ENCODE measurements at regions not wholly inside any gene's neighbourhood (a gene's known extent, or its start where the extent isn't known, plus 50 kb on each side); places are given as distances from the start of the nearest gene placed in this dataset.

GRCh38 chr13:65595916-65596315, 1634.2 kb downstream of the PCDH9 start:
- no peak for DNase-seq (ENCODE audit: extremely low spot score)
- ChIA-PET CTCF (interaction anchor here (1.1 kb wide), 1 partner anchor 30 kb away, joined by 3 read pairs; no protein-coding TSS in a partner anchor), POLR2A (no interaction called here)
- TF ChIP-seq CTCF (IDR thresholded peaks at IDR 0.05; ENCODE audit: control extremely low read depth, extremely low read depth, low read depth, missing control alignments), result no peak

GRCh38 chr13:65594298-65594781, 1635.8 kb downstream of the PCDH9 start:
- POLR2A ChIA-PET, result no interaction called here
- CTCF ChIA-PET, result interaction anchor here (1.0 kb wide), 1 partner anchor 12 kb away, joined by 3 read pairs; no protein-coding TSS in a partner anchor
- no peak for DNase-seq (ENCODE audit: extremely low spot score)
- no peak for TF ChIP-seq CTCF (IDR thresholded peaks at IDR 0.05; ENCODE audit: control extremely low read depth, extremely low read depth, low read depth, missing control alignments)

GRCh38 chr13:65593298-65593874, 1636.8 kb downstream of the PCDH9 start:
- DNase-seq (ENCODE audit: extremely low spot score), result no peak
- TF ChIP-seq CTCF (IDR thresholded peaks at IDR 0.05; ENCODE audit: control extremely low read depth, extremely low read depth, low read depth, missing control alignments), result no peak
- POLR2A ChIA-PET, result no interaction called here
- CTCF ChIA-PET, result interaction anchor here (1.2 to 1.6 kb wide), 2 partner anchors 8 to 36 kb away, joined by 3 to 4 read pairs; no protein-coding TSS in a partner anchor

GRCh38 chr13:65592731-65593130, 1637.4 kb downstream of the PCDH9 start:
- DNase-seq (ENCODE audit: extremely low spot score), result no peak
- no peak for TF ChIP-seq CTCF (IDR thresholded peaks at IDR 0.05; ENCODE audit: control extremely low read depth, extremely low read depth, low read depth, missing control alignments)
- POLR2A ChIA-PET, result no interaction called here
- CTCF ChIA-PET, result interaction anchor here (1.2 to 1.6 kb wide), 2 partner anchors 8 to 35 kb away, joined by 3 to 4 read pairs; no protein-coding TSS in a partner anchor

GRCh38 chr13:65585346-65585745, 1644.8 kb downstream of the PCDH9 start:
- no peak for DNase-seq (ENCODE audit: extremely low spot score)
- TF ChIP-seq CTCF (IDR thresholded peaks at IDR 0.05; ENCODE audit: control extremely low read depth, extremely low read depth, low read depth, missing control alignments), result no peak
- ChIA-PET POLR2A (no interaction called here), CTCF (no interaction called here)

- no peak for TF ChIP-seq CTCF (IDR thresholded peaks at IDR 0.05; ENCODE audit: control extremely low read depth, extremely low read depth, low read depth, missing control alignments)
- no peak for DNase-seq (ENCODE audit: extremely low spot score)
- CTCF ChIA-PET, result no interaction called here
- POLR2A ChIA-PET, result no interaction called here
Measured at GRCh38 chr13:65584126-65584525, 1646.0 kb downstream of the PCDH9 start.
